CD8-positive, alpha-beta memory T cell (primary cell): ENCODE measurements at regions not wholly inside any gene's neighbourhood (a gene's known extent, or its start where the extent isn't known, plus 50 kb on each side); places are given as distances from the start of the nearest gene placed in this dataset.

Experiments
- CTCF ChIA-PET: fragments of 350-600 bp; sonication (Branson Sonifier 250); formaldehyde crosslinking; loops from one replicate; lab custom pipeline; 2021; ENCODE audit warnings: antibody characterized with exemption; lab: Charles Lee
- POLR2A ChIA-PET: fragments of 350-600 bp; sonication (Branson Sonifier 250); formaldehyde crosslinking; loops from one replicate; lab custom pipeline; 2021; ENCODE audit warnings: antibody characterized with exemption; lab: Charles Lee
- DNase-seq, 5 donors: peaks; one replicate each; pipeline versions ENCODE4 v3.0.0 to v3.0.0-alpha.2; 2020 to 2022; ENCODE audit warnings: mixed read lengths in 1 of 5
- H3K27ac ChIP-seq: one replicate; pipeline ENCODE4 v1.7.0; 2013; ENCODE audit warnings: low read depth, mild to moderate bottlenecking, low read length, moderate library complexity
- H3K27me3 ChIP-seq: 2 replicates; pipeline ENCODE4 v1.7.0; 2013; ENCODE audit warnings: low read length, mild to moderate bottlenecking; ENCODE audit not compliant: insufficient read depth, poor library complexity, severe bottlenecking
- H3K36me3 ChIP-seq: 2 replicates; pipeline ENCODE4 v1.7.0; 2013; ENCODE audit warnings: mild to moderate bottlenecking, low read length, moderate library complexity; ENCODE audit not compliant: insufficient read depth
- H3K4me1 ChIP-seq: 2 replicates; pipeline ENCODE4 v1.7.0; 2013; ENCODE audit warnings: mild to moderate bottlenecking, low read length, moderate library complexity; ENCODE audit not compliant: insufficient read depth
- H3K4me3 ChIP-seq: 2 replicates; pipeline ENCODE4 v1.7.0; 2013; ENCODE audit warnings: mild to moderate bottlenecking, low read length
- H3K9me3 ChIP-seq: 2 replicates; pipeline ENCODE4 v1.7.0; 2013; ENCODE audit warnings: mild to moderate bottlenecking, low read length
- H3K27ac Mint-ChIP-seq, 8 donors: one replicate each; pipeline ENCODE4 v1.8.0; 2020 to 2021; ENCODE audit warnings: mixed read lengths in 8 of 8, mild to moderate bottlenecking in 6 of 8, inconsistent platforms in 3 of 8, moderate library complexity in 3 of 8
- H3K27me3 Mint-ChIP-seq, 2 donors: one replicate each; pipeline ENCODE4 v1.8.0; 2020 to 2021; ENCODE audit warnings: mixed read lengths in 2 of 2, mild to moderate bottlenecking in 1 of 2, moderate library complexity in 1 of 2
- H3K36me3 Mint-ChIP-seq, 3 donors: one replicate each; pipeline ENCODE4 v1.8.0; 2020 to 2021; ENCODE audit warnings: mixed read lengths in 3 of 3, inconsistent platforms in 1 of 3, mild to moderate bottlenecking in 1 of 3
- H3K4me1 Mint-ChIP-seq, 3 donors: one replicate each; pipeline ENCODE4 v1.8.0; 2020 to 2021; ENCODE audit warnings: mixed read lengths in 3 of 3, inconsistent platforms in 1 of 3, mild to moderate bottlenecking in 1 of 3
- H3K4me3 Mint-ChIP-seq, 7 donors: one replicate each; pipeline ENCODE4 v1.8.0; 2020 to 2021; ENCODE audit warnings: mixed read lengths in 7 of 7, mild to moderate bottlenecking in 6 of 7, moderate library complexity in 4 of 7, inconsistent platforms in 2 of 7
- H3K9me3 Mint-ChIP-seq, 5 donors: one replicate each; pipeline ENCODE4 v1.8.0; 2020 to 2022; ENCODE audit warnings: mixed read lengths in 5 of 5, mild to moderate bottlenecking in 3 of 5, moderate library complexity in 2 of 5, inconsistent platforms in 1 of 5

DNA sequence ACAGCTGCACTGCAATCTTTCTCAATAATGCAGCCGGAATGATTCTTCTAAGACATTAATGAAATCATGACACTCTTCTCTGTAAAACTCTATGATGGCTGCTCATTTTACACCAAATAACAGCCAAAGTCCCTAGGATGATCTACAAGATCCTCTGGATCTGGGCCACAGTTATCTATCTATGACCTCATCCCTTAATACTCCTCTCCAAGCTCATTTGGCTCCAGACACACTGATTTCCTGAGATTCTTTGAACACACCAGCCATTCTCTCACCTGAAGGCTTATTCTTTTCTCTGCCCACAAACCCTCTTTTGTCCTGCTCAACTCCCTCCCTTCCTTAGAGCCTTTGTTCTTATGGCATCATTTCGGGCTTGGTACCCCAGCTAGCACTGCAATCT, 577.4 kb upstream of the ANKRD30A start:
- no peaks in the 10 kb centered on the region for H3K36me3 Mint-ChIP-seq
- peaks cover 0 to 2% of the 10 kb centered on the region in 2 donors for H3K27me3 Mint-ChIP-seq
- H3K27ac Mint-ChIP-seq = no peak overlapping the region
- H3K4me3 Mint-ChIP-seq = no peak overlapping the region
- POLR2A ChIA-PET = no interaction called here
- Histone ChIP-seq H3K36me3 (no peaks in the 10 kb centered on the region), H3K9me3 (no peaks in the 10 kb centered on the region), H3K4me1 (no peaks in the 10 kb centered on the region), H3K4me3 (no peak overlapping the region), H3K27me3 (no peaks in the 10 kb centered on the region), H3K27ac (no peak overlapping the region)
- CTCF ChIA-PET = no interaction called here
- peaks cover 6 to 13% (median 13%) of the 10 kb centered on the region in 5 donors for H3K9me3 Mint-ChIP-seq
- DNase-seq = no peak
- no peaks in the 10 kb centered on the region for H3K4me1 Mint-ChIP-seq

DNA sequence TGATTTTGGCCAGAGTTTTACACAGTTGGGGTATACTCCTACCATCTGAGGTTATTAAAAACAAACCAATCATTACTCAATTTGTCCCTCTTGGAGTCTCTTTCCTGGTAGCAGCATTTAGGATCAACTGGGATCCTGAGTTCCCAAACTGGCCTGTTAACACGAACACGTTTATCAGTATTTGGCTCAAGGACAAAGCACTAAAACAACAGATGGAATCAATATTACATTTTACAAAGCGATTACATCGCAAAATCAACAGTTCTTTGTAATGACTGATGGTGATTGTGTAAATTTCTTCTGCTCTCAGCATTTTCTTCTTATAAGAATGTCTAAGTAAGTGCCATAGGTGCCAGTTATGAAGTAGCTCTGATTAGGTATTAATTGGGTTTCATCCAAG, 582.9 kb upstream of the ANKRD30A start:
- H3K4me3 Mint-ChIP-seq = no peak overlapping the region
- no peak for DNase-seq
- H3K27me3 ChIP-seq = no peaks in the 10 kb centered on the region
- H3K4me3 ChIP-seq = no peak overlapping the region
- H3K4me1 ChIP-seq = no peaks in the 10 kb centered on the region
- H3K9me3 Mint-ChIP-seq = peaks cover 7 to 20% (median 13%) of the 10 kb centered on the region in 5 donors
- CTCF ChIA-PET = no interaction called here
- H3K27ac ChIP-seq = no peak overlapping the region
- H3K36me3 ChIP-seq = no peaks in the 10 kb centered on the region
- H3K9me3 ChIP-seq = no peaks in the 10 kb centered on the region
- no peak overlapping the region for H3K27ac Mint-ChIP-seq
- no peaks in the 10 kb centered on the region for H3K36me3 Mint-ChIP-seq
- H3K27me3 Mint-ChIP-seq = peaks cover 0 to 2% of the 10 kb centered on the region in 2 donors
- POLR2A ChIA-PET = no interaction called here
- H3K4me1 Mint-ChIP-seq = no peaks in the 10 kb centered on the region

DNA sequence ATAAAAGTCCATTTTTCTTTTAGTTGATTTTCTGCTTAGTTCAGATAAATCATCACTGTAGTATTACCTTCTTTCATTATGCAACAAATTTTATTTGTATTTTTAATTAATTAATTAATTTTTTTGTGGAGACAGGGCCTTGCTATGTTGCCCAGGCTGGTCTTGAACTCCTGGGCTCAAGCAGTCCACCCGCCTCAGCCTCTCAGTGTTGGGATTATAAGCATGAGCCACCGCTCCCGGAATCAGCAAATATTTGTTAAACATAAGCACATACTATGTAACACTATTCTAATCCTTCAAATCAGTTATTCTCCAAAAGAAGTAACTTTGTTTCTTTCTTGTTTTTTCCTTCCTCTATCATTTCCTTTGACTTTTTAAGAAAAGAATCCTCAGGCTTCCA, 584.8 kb upstream of the ANKRD30A start:
- POLR2A ChIA-PET = no interaction called here

DNA sequence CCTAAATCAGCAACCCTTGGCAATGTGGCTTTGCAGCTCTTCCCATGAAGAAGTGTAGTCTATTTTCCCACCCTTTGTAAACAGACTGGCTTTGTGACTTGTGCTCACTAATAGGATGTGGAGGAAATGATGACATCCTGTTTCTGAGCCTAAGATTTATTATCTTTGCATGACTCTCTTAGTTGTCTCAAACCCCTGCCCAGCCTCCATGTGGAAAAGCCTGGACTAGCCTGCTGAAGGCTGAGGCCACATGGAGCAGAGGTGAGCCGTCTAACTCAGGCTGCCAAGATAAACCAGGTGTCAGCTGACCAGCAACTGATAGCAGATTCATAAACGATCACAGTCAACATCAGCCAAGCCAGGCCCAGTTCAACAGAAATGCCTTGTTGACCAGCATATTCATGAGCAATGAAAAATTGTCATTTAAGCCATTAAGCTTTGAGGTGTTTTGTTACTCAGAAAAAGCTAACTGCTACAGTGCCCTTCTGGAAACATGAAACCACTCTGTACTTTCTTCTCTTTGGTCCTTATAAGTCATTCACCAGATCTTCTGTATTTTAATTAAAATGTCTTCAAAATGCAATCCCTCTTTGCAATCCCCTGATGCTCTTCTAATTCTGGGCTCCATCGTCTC, 586.3 kb upstream of the ANKRD30A start:
- Histone ChIP-seq H3K4me1 (no peaks in the 10 kb centered on the region), H3K27me3 (no peaks in the 10 kb centered on the region), H3K36me3 (no peaks in the 10 kb centered on the region), H3K4me3 (no peak overlapping the region), H3K27ac (no peak overlapping the region), H3K9me3 (no peaks in the 10 kb centered on the region)
- Mint-ChIP-seq H3K36me3 (no peaks in the 10 kb centered on the region), H3K27ac (no peak overlapping the region), H3K27me3 (no peaks in the 10 kb centered on the region), H3K4me3 (no peak overlapping the region), H3K4me1 (no peaks in the 10 kb centered on the region), H3K9me3 (peaks cover 7 to 16% (median 9%) of the 10 kb centered on the region in 5 donors)
- no peak for DNase-seq
- POLR2A ChIA-PET = no interaction called here
- CTCF ChIA-PET = no interaction called here

More for the DNA sequence above, 584.8 kb upstream of the ANKRD30A start:
- Histone ChIP-seq H3K4me3 (no peak overlapping the region), H3K27me3 (no peaks in the 10 kb centered on the region), H3K4me1 (no peaks in the 10 kb centered on the region), H3K9me3 (no peaks in the 10 kb centered on the region), H3K27ac (no peak overlapping the region), H3K36me3 (no peaks in the 10 kb centered on the region)
- H3K27me3 Mint-ChIP-seq = no peaks in the 10 kb centered on the region
- H3K9me3 Mint-ChIP-seq = peaks cover 6 to 16% (median 9%) of the 10 kb centered on the region in 5 donors
- no peak overlapping the region for H3K4me3 Mint-ChIP-seq
- H3K4me1 Mint-ChIP-seq = no peaks in the 10 kb centered on the region
- no peaks in the 10 kb centered on the region for H3K36me3 Mint-ChIP-seq
- no peak for DNase-seq
- H3K27ac Mint-ChIP-seq = no peak overlapping the region
- CTCF ChIA-PET = no interaction called here

DNA sequence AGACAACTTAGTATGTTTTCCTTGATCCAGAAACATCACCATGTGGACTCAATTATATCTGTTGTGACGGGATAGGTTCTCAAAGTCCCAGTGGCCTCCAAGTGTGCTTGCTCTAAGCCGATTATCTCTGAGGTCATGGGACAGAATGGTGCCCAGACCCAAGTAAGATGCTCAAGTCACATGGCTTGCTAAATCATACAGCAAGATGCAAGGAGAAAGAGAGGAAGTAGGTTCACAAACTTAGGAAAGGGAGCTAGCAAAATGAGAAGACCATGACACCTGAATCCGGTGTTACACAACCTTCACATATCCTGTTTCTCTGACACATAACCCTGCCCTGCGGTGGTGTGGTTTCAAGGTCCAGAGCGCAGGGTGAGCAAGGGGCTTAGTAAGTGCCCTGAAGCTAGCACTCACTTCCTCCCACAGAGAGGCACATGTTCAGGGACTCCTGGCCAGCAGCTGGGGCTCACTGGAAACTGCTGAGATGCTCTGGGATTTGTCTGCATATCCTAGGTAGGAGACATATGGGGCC, 590.9 kb upstream of the ANKRD30A start:
- H3K9me3 Mint-ChIP-seq = peaks cover 5 to 16% (median 9%) of the 10 kb centered on the region in 5 donors
- Histone ChIP-seq H3K4me1 (no peaks in the 10 kb centered on the region), H3K4me3 (no peak overlapping the region), H3K36me3 (no peaks in the 10 kb centered on the region), H3K27ac (no peak overlapping the region), H3K9me3 (no peaks in the 10 kb centered on the region), H3K27me3 (no peaks in the 10 kb centered on the region)
- no peak overlapping the region for H3K27ac Mint-ChIP-seq
- no peak for DNase-seq
- H3K4me1 Mint-ChIP-seq = no peaks in the 10 kb centered on the region
- ChIA-PET POLR2A (no interaction called here), CTCF (no interaction called here)
- H3K36me3 Mint-ChIP-seq = no peaks in the 10 kb centered on the region
- H3K27me3 Mint-ChIP-seq = no peaks in the 10 kb centered on the region
- H3K4me3 Mint-ChIP-seq = no peak overlapping the region

DNA sequence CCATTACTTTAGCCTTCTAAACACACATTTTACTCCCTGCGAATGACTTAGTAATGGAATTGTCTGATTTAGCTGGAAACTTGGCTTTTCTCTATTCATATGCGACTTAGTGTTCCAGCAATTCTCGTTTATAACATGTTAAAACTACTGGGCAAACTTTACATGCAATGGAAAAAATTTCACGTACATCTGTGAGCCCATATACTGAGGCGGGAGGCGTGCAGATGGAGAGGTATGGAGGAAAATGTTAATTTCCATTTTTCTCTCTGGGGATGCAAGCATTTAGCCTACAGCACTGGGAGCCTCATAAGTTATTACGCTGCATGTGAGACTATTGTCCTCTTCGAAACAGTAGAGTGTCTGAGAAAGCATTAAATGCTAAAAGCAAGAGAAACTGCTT, 591.5 kb upstream of the ANKRD30A start:
- Mint-ChIP-seq H3K9me3 (peaks cover 4 to 15% (median 9%) of the 10 kb centered on the region in 5 donors), H3K27ac (no peak overlapping the region)
- POLR2A ChIA-PET = no interaction called here

DNA sequence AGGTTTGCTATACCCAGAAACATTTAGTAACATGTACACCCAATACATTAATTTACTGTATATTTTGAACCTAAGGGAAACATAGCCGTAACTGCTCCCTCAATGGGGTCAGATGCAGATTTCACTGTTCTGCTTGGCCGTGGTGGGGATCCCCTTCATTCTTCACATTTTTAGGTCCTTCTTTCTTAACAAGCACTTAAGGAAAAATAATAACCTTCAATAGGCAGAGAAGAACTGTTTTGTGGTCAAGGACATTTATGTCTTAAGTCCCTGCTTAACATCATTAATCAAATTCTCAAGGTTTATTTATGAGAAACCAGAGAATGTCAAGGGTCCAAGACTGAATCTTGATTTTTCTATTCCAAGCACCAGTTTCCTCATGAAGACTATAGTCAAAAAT, 592.1 kb upstream of the ANKRD30A start:
- Histone ChIP-seq H3K4me3 (no peak overlapping the region), H3K27me3 (no peaks in the 10 kb centered on the region), H3K27ac (no peak overlapping the region), H3K9me3 (no peaks in the 10 kb centered on the region), H3K36me3 (no peaks in the 10 kb centered on the region), H3K4me1 (no peaks in the 10 kb centered on the region)
- Mint-ChIP-seq H3K4me1 (no peaks in the 10 kb centered on the region), H3K9me3 (peaks cover 2 to 20% (median 9%) of the 10 kb centered on the region in 5 donors), H3K36me3 (no peaks in the 10 kb centered on the region), H3K27ac (no peak overlapping the region), H3K27me3 (no peaks in the 10 kb centered on the region), H3K4me3 (no peak overlapping the region)
- DNase-seq = no peak
- POLR2A ChIA-PET = no interaction called here
- CTCF ChIA-PET = no interaction called here

More for the DNA sequence above, 591.5 kb upstream of the ANKRD30A start:
- no peak overlapping the region for H3K4me3 ChIP-seq
- Mint-ChIP-seq H3K36me3 (no peaks in the 10 kb centered on the region), H3K4me3 (no peak overlapping the region), H3K4me1 (no peaks in the 10 kb centered on the region), H3K27me3 (no peaks in the 10 kb centered on the region)
- no peak for DNase-seq
- H3K36me3 ChIP-seq = no peaks in the 10 kb centered on the region
- H3K9me3 ChIP-seq = no peaks in the 10 kb centered on the region
- H3K4me1 ChIP-seq = no peaks in the 10 kb centered on the region
- CTCF ChIA-PET = no interaction called here
- no peak overlapping the region for H3K27ac ChIP-seq
- no peaks in the 10 kb centered on the region for H3K27me3 ChIP-seq

DNA sequence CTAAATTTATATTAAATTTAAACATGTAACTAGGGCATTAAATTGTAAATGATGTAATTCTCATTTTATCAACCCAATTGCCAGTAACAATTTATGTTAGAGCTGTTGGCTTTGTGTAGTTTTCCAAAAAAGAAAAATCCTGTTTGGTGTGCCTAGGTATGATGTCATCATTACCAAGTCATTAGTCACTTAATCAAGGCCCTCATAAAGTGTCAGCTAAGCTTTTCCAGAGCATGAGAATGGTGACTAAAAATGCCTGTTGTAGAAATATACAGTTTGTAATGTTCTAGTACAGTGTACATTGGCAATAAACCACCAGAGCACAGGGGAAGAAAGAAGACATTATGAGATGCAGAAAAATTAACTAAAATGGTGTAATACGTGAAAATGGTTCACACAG, 593.8 kb upstream of the ANKRD30A start:
- Mint-ChIP-seq H3K27ac (no peak overlapping the region), H3K9me3 (peaks cover 0 to 22% (median 6%) of the 10 kb centered on the region in 5 donors), H3K27me3 (no peaks in the 10 kb centered on the region), H3K36me3 (no peaks in the 10 kb centered on the region), H3K4me3 (no peak overlapping the region), H3K4me1 (no peaks in the 10 kb centered on the region)
- Histone ChIP-seq H3K9me3 (no peaks in the 10 kb centered on the region), H3K4me3 (no peak overlapping the region), H3K27me3 (no peaks in the 10 kb centered on the region), H3K36me3 (no peaks in the 10 kb centered on the region), H3K27ac (no peak overlapping the region), H3K4me1 (no peaks in the 10 kb centered on the region)
- ChIA-PET POLR2A (no interaction called here), CTCF (no interaction called here)
- DNase-seq = no peak
